Activated CD8-positive, alpha-beta T cell treated with anti-CD3 and anti-CD28 coated beads for 36 hours (primary cell): ENCODE measurements at regions not wholly inside any gene's neighbourhood (a gene's known extent, or its start where the extent isn't known, plus 50 kb on each side); places are given as distances from the start of the nearest gene placed in this dataset.

Experiments used
- ATAC-seq: fragments of 200-7000 bp; cut with Tn5 transposase; one replicate; pipeline ENCODE4 v1.10.0; 2021; ENCODE audit warnings: mild to moderate bottlenecking, moderate library complexity
- CTCF ChIA-PET: fragments of 350-600 bp; sonication (Branson Sonifier 250); formaldehyde crosslinking; loops from one replicate; lab custom pipeline; 2021; ENCODE audit warnings: antibody characterized with exemption; lab: Charles Lee
- POLR2A ChIA-PET: fragments of 350-600 bp; sonication (Branson Sonifier 250); formaldehyde crosslinking; loops from one replicate; lab custom pipeline; 2021; ENCODE audit warnings: antibody characterized with exemption; lab: Charles Lee
- DNase-seq: peaks from one replicate; pipeline ENCODE4 v3.0.0-alpha.2; 2020
- H3K27ac Mint-ChIP-seq: one replicate; pipeline ENCODE4 v1.8.0; 2021; ENCODE audit warnings: mild to moderate bottlenecking, mixed read lengths
- H3K27me3 Mint-ChIP-seq: one replicate; pipeline ENCODE4 v1.8.0; 2021; ENCODE audit warnings: mixed read lengths
- H3K36me3 Mint-ChIP-seq: one replicate; pipeline ENCODE4 v1.8.0; 2021; ENCODE audit warnings: low read depth, mixed read lengths
- H3K4me1 Mint-ChIP-seq: one replicate; pipeline ENCODE4 v1.8.0; 2021; ENCODE audit warnings: low read depth, mixed read lengths
- H3K4me3 Mint-ChIP-seq: one replicate; pipeline ENCODE4 v1.8.0; 2021; ENCODE audit warnings: mild to moderate bottlenecking, moderate library complexity, mixed read lengths
- H3K9me3 Mint-ChIP-seq: one replicate; pipeline ENCODE4 v1.8.0; 2021; ENCODE audit warnings: mixed read lengths
- intact Hi-C: fragments of 100-400 bp; cut with micrococcal nuclease; formaldehyde crosslinking; loops from one replicate; pipeline ENCODE4 v1.10.0; 2022
- TF ChIP-seq, protein P1 (sequence below): fragments of 200-600 bp; IDR thresholded peaks from one replicate; pipeline ENCODE4 v1.8.0; 2022; ENCODE audit warnings: antibody characterized with exemption, mild to moderate bottlenecking

- Mint-ChIP-seq H3K27me3 (no peaks in the 10 kb centered on the region), H3K27ac (no peak overlapping the region), H3K4me1 (no peaks in the 10 kb centered on the region), H3K36me3 (no peaks in the 10 kb centered on the region), H3K9me3 (peaks cover 9% of the 10 kb centered on the region), H3K4me3 (no peak overlapping the region)
- POLR2A ChIA-PET, result no interaction called here
- ATAC-seq, result no peak
- DNase-seq, result no peak
- TF ChIP-seq, protein P1, sequence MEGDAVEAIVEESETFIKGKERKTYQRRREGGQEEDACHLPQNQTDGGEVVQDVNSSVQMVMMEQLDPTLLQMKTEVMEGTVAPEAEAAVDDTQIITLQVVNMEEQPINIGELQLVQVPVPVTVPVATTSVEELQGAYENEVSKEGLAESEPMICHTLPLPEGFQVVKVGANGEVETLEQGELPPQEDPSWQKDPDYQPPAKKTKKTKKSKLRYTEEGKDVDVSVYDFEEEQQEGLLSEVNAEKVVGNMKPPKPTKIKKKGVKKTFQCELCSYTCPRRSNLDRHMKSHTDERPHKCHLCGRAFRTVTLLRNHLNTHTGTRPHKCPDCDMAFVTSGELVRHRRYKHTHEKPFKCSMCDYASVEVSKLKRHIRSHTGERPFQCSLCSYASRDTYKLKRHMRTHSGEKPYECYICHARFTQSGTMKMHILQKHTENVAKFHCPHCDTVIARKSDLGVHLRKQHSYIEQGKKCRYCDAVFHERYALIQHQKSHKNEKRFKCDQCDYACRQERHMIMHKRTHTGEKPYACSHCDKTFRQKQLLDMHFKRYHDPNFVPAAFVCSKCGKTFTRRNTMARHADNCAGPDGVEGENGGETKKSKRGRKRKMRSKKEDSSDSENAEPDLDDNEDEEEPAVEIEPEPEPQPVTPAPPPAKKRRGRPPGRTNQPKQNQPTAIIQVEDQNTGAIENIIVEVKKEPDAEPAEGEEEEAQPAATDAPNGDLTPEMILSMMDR, result no peak
- CTCF ChIA-PET, result no interaction called here
- intact Hi-C loops, result no loop called here
Observed at GRCh38 chr5:120320626-120321025, 143.5 kb upstream of the PRR16 start.

DNA sequence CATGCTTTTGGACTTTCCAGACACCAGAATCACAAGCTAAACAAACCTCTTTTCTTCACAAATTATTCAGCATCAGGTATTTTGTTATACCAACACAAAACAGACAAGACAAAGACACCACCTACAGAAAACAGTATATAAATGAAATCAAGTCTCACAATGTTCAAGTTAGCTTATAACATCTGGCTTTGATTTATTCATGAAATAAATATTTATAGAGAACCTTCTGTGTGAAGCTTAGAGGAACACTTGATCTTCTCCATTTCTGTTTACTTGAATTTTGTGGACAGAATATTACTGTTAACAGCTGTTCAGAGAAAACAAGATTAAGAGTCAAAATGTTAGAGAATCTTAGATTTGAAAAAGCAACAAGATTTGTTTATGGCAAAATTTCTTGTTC, 137.4 kb upstream of the PRR16 start:
- intact Hi-C loops, result no loop called here
- no peaks in the 10 kb centered on the region for H3K27me3 Mint-ChIP-seq
- DNase-seq (no peak), ATAC-seq (no peak)
- ChIA-PET POLR2A (no interaction called here), CTCF (no interaction called here)
- H3K36me3 Mint-ChIP-seq, result no peaks in the 10 kb centered on the region
- no peaks in the 10 kb centered on the region for H3K4me1 Mint-ChIP-seq
- no peak overlapping the region for H3K27ac Mint-ChIP-seq
- peaks cover 11% of the 10 kb centered on the region for H3K9me3 Mint-ChIP-seq
- TF ChIP-seq, protein P1, result no peak
- no peak overlapping the region for H3K4me3 Mint-ChIP-seq

GRCh38 chr5:120327180-120327579, 136.9 kb upstream of the PRR16 start:
- ATAC-seq (no peak), DNase-seq (no peak)
- no peaks in the 10 kb centered on the region for H3K4me1 Mint-ChIP-seq
- ChIA-PET CTCF (no interaction called here), POLR2A (no interaction called here)
- H3K36me3 Mint-ChIP-seq, result no peaks in the 10 kb centered on the region
- no peak overlapping the region for H3K4me3 Mint-ChIP-seq
- TF ChIP-seq, protein P1, result no peak
- H3K9me3 Mint-ChIP-seq, result peaks cover 11% of the 10 kb centered on the region
- H3K27me3 Mint-ChIP-seq, result no peaks in the 10 kb centered on the region
- intact Hi-C loops, result no loop called here
- no peak overlapping the region for H3K27ac Mint-ChIP-seq

- DNase-seq, result no peak
- TF ChIP-seq, protein P1, result no peak
- Mint-ChIP-seq H3K4me1 (no peaks in the 10 kb centered on the region), H3K36me3 (no peaks in the 10 kb centered on the region), H3K27me3 (no peaks in the 10 kb centered on the region), H3K4me3 (no peak overlapping the region), H3K9me3 (peaks cover 11% of the 10 kb centered on the region), H3K27ac (no peak overlapping the region)
- ATAC-seq, result no peak
- POLR2A ChIA-PET, result no interaction called here
- CTCF ChIA-PET, result no interaction called here
- intact Hi-C loops, result no loop called here
Observed at GRCh38 chr5:120329095-120329494, 135.0 kb upstream of the PRR16 start.

DNA sequence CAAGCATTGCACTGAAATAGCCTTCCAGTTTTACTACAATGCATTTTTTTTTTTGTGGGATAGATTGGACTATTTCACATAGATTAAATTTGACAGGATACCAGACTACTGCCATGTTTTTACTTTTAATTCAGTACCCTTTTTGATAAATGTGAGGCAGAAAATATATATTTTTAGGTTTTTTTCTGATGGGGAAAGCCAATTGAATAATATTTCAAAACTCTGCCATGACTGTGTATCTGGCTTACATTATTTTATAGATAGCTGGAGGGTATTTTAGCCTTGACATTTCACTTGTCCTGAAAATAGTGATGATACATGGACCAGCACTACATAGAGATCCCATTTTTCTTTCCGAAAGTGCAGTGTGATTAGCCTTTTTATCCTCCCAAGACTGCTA, 133.5 kb upstream of the PRR16 start:
- Mint-ChIP-seq H3K27me3 (no peaks in the 10 kb centered on the region), H3K9me3 (peaks cover 5% of the 10 kb centered on the region), H3K36me3 (no peaks in the 10 kb centered on the region), H3K27ac (no peak overlapping the region), H3K4me1 (no peaks in the 10 kb centered on the region), H3K4me3 (no peak overlapping the region)
- ATAC-seq, result no peak
- intact Hi-C loops, result no loop called here
- TF ChIP-seq, protein P1, result no peak
- ChIA-PET POLR2A (no interaction called here), CTCF (interaction anchor here (0.7 kb wide), 1 partner anchor 64 kb away, joined by 3 read pairs; no protein-coding TSS in a partner anchor)
- DNase-seq, result no peak
